ENCODE measurements at regions not wholly inside any gene's neighbourhood (a gene's known extent, or its start where the extent isn't known, plus 50 kb on each side); places are given as distances from the start of the nearest gene placed in this dataset.

GRCh38 chr4:17296921-17297890, 214.7 kb downstream of the QDPR start:
- TF ChIP-seq POLR2A (IDR thresholded peaks at IDR 0.05; ENCODE audit: low read depth, low read length) (no peak), POLR2AphosphoS5 (IDR thresholded peaks at IDR 0.05; ENCODE audit: low read depth, low read length) (no peak)

Data from GM12892 (cell line).